Trophoblast cell (in vitro differentiated cells and primary cell): ENCODE measurements at regions not wholly inside any gene's neighbourhood (a gene's known extent, or its start where the extent isn't known, plus 50 kb on each side); places are given as distances from the start of the nearest gene placed in this dataset.

Experiments used
- DNase-seq, 2 donors: peaks; one replicate each; pipeline ENCODE4 v3.0.0-alpha.2; 2016
- H2AFZ ChIP-seq: 2 replicates; pipeline ENCODE4 v1.6.1; 2013; ENCODE audit warnings: low read length, moderate library complexity, mild to moderate bottlenecking; ENCODE audit not compliant: insufficient read depth, poor library complexity
- H2AK5ac ChIP-seq: 2 replicates; pipeline ENCODE4 v1.6.1; 2013; ENCODE audit warnings: mild to moderate bottlenecking, low read length
- H2BK120ac ChIP-seq: 2 replicates; pipeline ENCODE4 v1.6.1; 2013; ENCODE audit warnings: low read length, mild to moderate bottlenecking, moderate library complexity; ENCODE audit not compliant: insufficient read depth, poor library complexity
- H2BK12ac ChIP-seq: 2 replicates; pipeline ENCODE4 v1.6.1; 2013; ENCODE audit warnings: mild to moderate bottlenecking, low read length, moderate library complexity
- H2BK5ac ChIP-seq: 2 replicates; pipeline ENCODE4 v1.6.1; 2013; ENCODE audit warnings: low read length, low read depth, moderate library complexity, mild to moderate bottlenecking; ENCODE audit not compliant: poor library complexity
- H3K14ac ChIP-seq: 2 replicates; pipeline ENCODE4 v1.6.1; 2013; ENCODE audit warnings: mild to moderate bottlenecking, low read length
- H3K18ac ChIP-seq: 2 replicates; pipeline ENCODE4 v1.6.1; 2013; ENCODE audit warnings: mild to moderate bottlenecking, low read length
- H3K23ac ChIP-seq: 2 replicates; pipeline ENCODE4 v1.6.1; 2013; ENCODE audit warnings: low read length
- H3K27ac ChIP-seq: 2 replicates; pipeline ENCODE4 v1.5.1; 2013; ENCODE audit warnings: low read depth, mild to moderate bottlenecking, inconsistent platforms, low read length, moderate library complexity
- H3K27me3 ChIP-seq: 2 replicates; pipeline ENCODE4 v1.6.1; 2013; ENCODE audit warnings: inconsistent platforms, mild to moderate bottlenecking, low read length, moderate library complexity; ENCODE audit not compliant: insufficient read depth
- H3K36me3 ChIP-seq, 2 experiments: 1 replicate in 1 of 2; 2 replicates in 1 of 2; pipeline ENCODE4 v1.6.1; 2013; ENCODE audit warnings: low read length in 2 of 2, mild to moderate bottlenecking in 2 of 2, moderate library complexity in 1 of 2; ENCODE audit not compliant: insufficient read depth in 2 of 2, control insufficient read depth in 1 of 2
- H3K4ac ChIP-seq: 2 replicates; pipeline ENCODE4 v1.6.1; 2013; ENCODE audit warnings: low read depth, mild to moderate bottlenecking, low read length, moderate library complexity
- H3K4me1 ChIP-seq, 2 experiments: 1 replicate in 1 of 2; 2 replicates in 1 of 2; pipeline ENCODE4 v1.6.1; 2013; ENCODE audit warnings: low read length in 2 of 2, mild to moderate bottlenecking in 2 of 2, moderate library complexity in 1 of 2; ENCODE audit not compliant: insufficient read depth in 2 of 2, control insufficient read depth in 1 of 2
- H3K4me2 ChIP-seq: 2 replicates; pipeline ENCODE4 v1.6.1; 2013; ENCODE audit warnings: inconsistent platforms, mild to moderate bottlenecking, low read length, moderate library complexity
- H3K4me3 ChIP-seq: 2 replicates; pipeline ENCODE4 v1.5.1; 2013; ENCODE audit warnings: mild to moderate bottlenecking, low read depth, low read length, inconsistent platforms
- H3K79me1 ChIP-seq: one replicate; pipeline ENCODE4 v1.6.1; 2013; ENCODE audit warnings: low read length
- H3K79me2 ChIP-seq: 2 replicates; pipeline ENCODE4 v1.6.1; 2013; ENCODE audit warnings: low read length, mild to moderate bottlenecking; ENCODE audit not compliant: control insufficient read depth, insufficient read depth, poor library complexity
- H3K9ac ChIP-seq: 2 replicates; pipeline ENCODE4 v1.6.1; 2013; ENCODE audit warnings: mild to moderate bottlenecking, low read length
- H3K9me3 ChIP-seq: 2 replicates; pipeline ENCODE4 v1.6.1; 2013; ENCODE audit warnings: low read depth, mild to moderate bottlenecking, control low read depth, inconsistent platforms, low read length; ENCODE audit not compliant: insufficient read depth
- H4K12ac ChIP-seq: 2 replicates; pipeline ENCODE4 v1.6.1; 2013; ENCODE audit warnings: low read depth, mild to moderate bottlenecking, low read length, moderate library complexity
- H4K8ac ChIP-seq: 2 replicates; pipeline ENCODE4 v1.6.1; 2013; ENCODE audit warnings: low read depth, mild to moderate bottlenecking, low read length, moderate library complexity
- H4K91ac ChIP-seq: one replicate; pipeline ENCODE4 v1.6.1; 2013; ENCODE audit warnings: low read depth, mild to moderate bottlenecking, low read length, moderate library complexity
- WGBS: extraction: QIAGEN DNeasy Blood & Tissue Kit; methylation state at CpG from one replicate; pipeline ENCODE4 v1.1.7; 2013; ENCODE audit warnings: missing lambda C conversion rate; ENCODE audit not compliant: insufficient read length, insufficient coverage; ENCODE audit errors: extremely low coverage; 5-methylcytosine and 5-hydroxymethylcytosine counted together

GRCh38 chr6:85726206-85726605 lies 83.5 kb upstream of the SYNCRIP start:
- H4K8ac ChIP-seq, result no peak overlapping the region
- no peaks in the 10 kb centered on the region for H3K79me2 ChIP-seq
- no peaks in the 10 kb centered on the region for H3K4me1 ChIP-seq
- H3K18ac ChIP-seq, result no peak overlapping the region
- no peaks in the 10 kb centered on the region for H3K27me3 ChIP-seq
- H3K79me1 ChIP-seq, result no peaks in the 10 kb centered on the region
- H3K36me3 ChIP-seq, result no peaks in the 10 kb centered on the region
- peak in 1 of 2 donors; percentile 2 for DNase-seq
- H4K91ac ChIP-seq, result no peak overlapping the region
- H4K12ac ChIP-seq, result no peak overlapping the region
- no peak overlapping the region for H3K27ac ChIP-seq
- H3K14ac ChIP-seq, result no peak overlapping the region
- H2BK12ac ChIP-seq, result no peak overlapping the region
- no peak overlapping the region for H3K4me2 ChIP-seq
- H2AK5ac ChIP-seq, result no peak overlapping the region
- H2BK120ac ChIP-seq, result no peak overlapping the region
- no peak overlapping the region for H3K23ac ChIP-seq
- no peak overlapping the region for H2AFZ ChIP-seq
- H3K4ac ChIP-seq, result no peak overlapping the region
- peaks cover 2% of the 10 kb centered on the region for H3K9me3 ChIP-seq
- no peak overlapping the region for H3K4me3 ChIP-seq
- H3K9ac ChIP-seq, result no peak overlapping the region
- no peak overlapping the region for H2BK5ac ChIP-seq

DNA sequence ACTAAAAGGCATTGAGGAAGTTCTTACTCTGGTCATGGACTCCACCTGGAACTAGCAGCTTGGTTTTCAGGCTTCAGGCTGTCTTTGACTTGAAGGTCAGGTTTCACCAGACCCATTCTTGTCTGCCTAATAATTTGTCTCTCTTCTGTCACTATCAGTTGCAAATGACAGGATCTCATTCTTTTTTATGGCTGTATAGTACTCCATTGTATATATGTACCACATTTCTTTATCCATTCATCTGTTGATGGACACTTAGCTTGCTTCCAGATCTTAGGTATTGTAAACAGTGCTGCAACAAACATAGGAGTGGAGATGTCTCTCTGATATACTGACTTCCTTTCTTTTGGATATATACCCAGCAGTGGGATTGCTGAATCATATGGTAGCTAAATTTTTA lies 73.1 kb upstream of the SYNCRIP start:
- Histone ChIP-seq H3K4me3 (no peak overlapping the region), H3K4me1 (no peaks in the 10 kb centered on the region), H3K18ac (no peak overlapping the region), H4K91ac (no peak overlapping the region), H4K12ac (no peak overlapping the region), H2BK12ac (no peak overlapping the region), H4K8ac (no peak overlapping the region), H3K4me2 (no peak overlapping the region), H3K79me2 (no peaks in the 10 kb centered on the region), H3K79me1 (no peaks in the 10 kb centered on the region), H2BK5ac (no peak overlapping the region), H3K9ac (no peak overlapping the region), H3K23ac (no peak overlapping the region), H3K4ac (no peak overlapping the region), H2AK5ac (no peak overlapping the region), H3K27me3 (no peaks in the 10 kb centered on the region), H3K14ac (no peak overlapping the region), H2AFZ (no peak overlapping the region), H2BK120ac (no peak overlapping the region), H3K27ac (no peak overlapping the region), H3K36me3 (no peaks in the 10 kb centered on the region), H3K9me3 (no peaks in the 10 kb centered on the region)
- no peak for DNase-seq

GRCh38 chr6:85714893-85715530 lies 72.3 kb upstream of the SYNCRIP start:
- Histone ChIP-seq H3K9me3 (no peaks in the 10 kb centered on the region), H2AK5ac (no peak overlapping the region), H3K36me3 (no peaks in the 10 kb centered on the region), H4K12ac (no peak overlapping the region), H3K79me1 (no peaks in the 10 kb centered on the region), H2BK12ac (no peak overlapping the region), H4K91ac (no peak overlapping the region), H3K23ac (no peak overlapping the region), H2AFZ (no peak overlapping the region), H3K14ac (no peak overlapping the region), H3K79me2 (no peaks in the 10 kb centered on the region), H3K9ac (no peak overlapping the region), H3K4me3 (no peak overlapping the region), H4K8ac (no peak overlapping the region), H3K18ac (no peak overlapping the region), H3K4me1 (no peaks in the 10 kb centered on the region), H3K27me3 (no peaks in the 10 kb centered on the region), H3K4me2 (no peak overlapping the region), H3K27ac (no peak overlapping the region), H2BK120ac (no peak overlapping the region), H2BK5ac (no peak overlapping the region), H3K4ac (no peak overlapping the region)
- WGBS, result no CpG with 5 or more reads among the region's 9 CpGs
- peak in 1 of 2 donors; percentile 5 for DNase-seq

GRCh38 chr6:85712346-85712745 lies 69.7 kb upstream of the SYNCRIP start:
- H4K12ac ChIP-seq, result no peak overlapping the region
- no peak overlapping the region for H3K14ac ChIP-seq
- H2BK5ac ChIP-seq, result no peak overlapping the region
- H3K9me3 ChIP-seq, result no peaks in the 10 kb centered on the region
- no peak overlapping the region for H3K23ac ChIP-seq
- H3K79me1 ChIP-seq, result no peaks in the 10 kb centered on the region
- no CpG with 5 or more reads among the region's 2 CpGs for WGBS
- no peaks in the 10 kb centered on the region for H3K79me2 ChIP-seq
- H3K27me3 ChIP-seq, result no peaks in the 10 kb centered on the region
- H3K9ac ChIP-seq, result no peak overlapping the region
- no peak overlapping the region for H3K4me3 ChIP-seq
- H4K91ac ChIP-seq, result no peak overlapping the region
- H2AK5ac ChIP-seq, result no peak overlapping the region
- H3K4me2 ChIP-seq, result no peak overlapping the region
- H2AFZ ChIP-seq, result no peak overlapping the region
- no peak overlapping the region for H3K4ac ChIP-seq
- H2BK120ac ChIP-seq, result no peak overlapping the region
- DNase-seq, result peak; percentile 78 to 88
- H3K4me1 ChIP-seq, result no peaks in the 10 kb centered on the region
- no peak overlapping the region for H4K8ac ChIP-seq
- H3K36me3 ChIP-seq, result no peaks in the 10 kb centered on the region
- no peak overlapping the region for H3K27ac ChIP-seq
- no peak overlapping the region for H3K18ac ChIP-seq
- no peak overlapping the region for H2BK12ac ChIP-seq
